ENCODE measurements at regions not wholly inside any gene's neighbourhood (a gene's known extent, or its start where the extent isn't known, plus 50 kb on each side); places are given as distances from the start of the nearest gene placed in this dataset.

DNA sequence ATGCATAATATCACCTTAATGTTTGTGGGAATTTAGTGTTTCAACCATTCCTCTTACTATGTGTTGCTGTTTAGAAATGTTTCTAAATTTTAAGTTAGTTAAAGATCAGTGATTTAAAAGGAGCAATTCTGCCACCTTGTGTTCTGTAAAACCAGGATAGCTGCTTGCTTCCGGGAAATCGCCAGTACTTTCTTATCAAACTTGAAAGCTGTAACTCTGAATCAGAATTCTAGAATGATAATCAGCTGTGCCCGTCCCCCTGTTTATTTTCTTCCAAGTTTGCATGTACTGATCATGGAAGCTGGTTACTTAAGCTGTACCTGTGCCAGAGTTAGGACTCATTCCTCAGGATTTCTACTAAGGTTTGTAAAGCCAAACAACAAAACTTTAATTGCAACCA lies 656.4 kb downstream of the LTN1 start:
- H3K9me3 ChIP-seq (ENCODE audit: low read depth, low read length, poor library complexity, severe bottlenecking): no peaks in the 10 kb centered on the region
- H3K27me3 ChIP-seq (replicated peaks; ENCODE audit: insufficient read depth, low read depth, low read length, poor library complexity): no peaks in the 10 kb centered on the region
- intact Hi-C loops (cut with micrococcal nuclease; ENCODE audit: unreplicated experiment): loop anchor here (2.0 to 10.0 kb wide), 4 partner anchors 286 to 1572 kb away; no protein-coding TSS in a partner anchor
- DNase-seq (ENCODE audit: low spot score): peak; percentile 47
- H3K4me3 ChIP-seq (ENCODE audit: low read depth, low read length, poor library complexity, severe bottlenecking): no peak overlapping the region
- peaks cover 3% of the 10 kb centered on the region for H3K4me1 ChIP-seq (ENCODE audit: insufficient read depth, low read length, poor library complexity, severe bottlenecking)
- no peak for TF ChIP-seq EZH2 (IDR thresholded peaks at IDR 0.05; ENCODE audit: borderline replicate concordance, low read depth, low read length, poor library complexity, severe bottlenecking)
- TF ChIP-seq, protein P1, sequence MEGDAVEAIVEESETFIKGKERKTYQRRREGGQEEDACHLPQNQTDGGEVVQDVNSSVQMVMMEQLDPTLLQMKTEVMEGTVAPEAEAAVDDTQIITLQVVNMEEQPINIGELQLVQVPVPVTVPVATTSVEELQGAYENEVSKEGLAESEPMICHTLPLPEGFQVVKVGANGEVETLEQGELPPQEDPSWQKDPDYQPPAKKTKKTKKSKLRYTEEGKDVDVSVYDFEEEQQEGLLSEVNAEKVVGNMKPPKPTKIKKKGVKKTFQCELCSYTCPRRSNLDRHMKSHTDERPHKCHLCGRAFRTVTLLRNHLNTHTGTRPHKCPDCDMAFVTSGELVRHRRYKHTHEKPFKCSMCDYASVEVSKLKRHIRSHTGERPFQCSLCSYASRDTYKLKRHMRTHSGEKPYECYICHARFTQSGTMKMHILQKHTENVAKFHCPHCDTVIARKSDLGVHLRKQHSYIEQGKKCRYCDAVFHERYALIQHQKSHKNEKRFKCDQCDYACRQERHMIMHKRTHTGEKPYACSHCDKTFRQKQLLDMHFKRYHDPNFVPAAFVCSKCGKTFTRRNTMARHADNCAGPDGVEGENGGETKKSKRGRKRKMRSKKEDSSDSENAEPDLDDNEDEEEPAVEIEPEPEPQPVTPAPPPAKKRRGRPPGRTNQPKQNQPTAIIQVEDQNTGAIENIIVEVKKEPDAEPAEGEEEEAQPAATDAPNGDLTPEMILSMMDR (conservative IDR thresholded peaks at IDR 0.05; ENCODE audit: low read depth, low read length): peak; percentile 57
- CTCF ChIA-PET: interaction anchor here (0.8 to 1.4 kb wide), 3 partner anchors 409 to 666 kb away, joined by 3 to 7 read pairs (median 5); no protein-coding TSS in a partner anchor
- POLR2A ChIA-PET (ENCODE audit: low non-redundant PET): interaction anchor here (0.6 kb wide), 1 partner anchor 422 kb away, joined by 7 read pairs; no protein-coding TSS in a partner anchor
- H3K27ac ChIP-seq (ENCODE audit: low read depth, low read length, poor library complexity, severe bottlenecking): no peak overlapping the region
- no TSS peak for BruUV-seq (replicated peaks)
- no peaks in the 10 kb centered on the region for H3K36me3 ChIP-seq (ENCODE audit: insufficient read depth, low read length, poor library complexity, severe bottlenecking)

DNA sequence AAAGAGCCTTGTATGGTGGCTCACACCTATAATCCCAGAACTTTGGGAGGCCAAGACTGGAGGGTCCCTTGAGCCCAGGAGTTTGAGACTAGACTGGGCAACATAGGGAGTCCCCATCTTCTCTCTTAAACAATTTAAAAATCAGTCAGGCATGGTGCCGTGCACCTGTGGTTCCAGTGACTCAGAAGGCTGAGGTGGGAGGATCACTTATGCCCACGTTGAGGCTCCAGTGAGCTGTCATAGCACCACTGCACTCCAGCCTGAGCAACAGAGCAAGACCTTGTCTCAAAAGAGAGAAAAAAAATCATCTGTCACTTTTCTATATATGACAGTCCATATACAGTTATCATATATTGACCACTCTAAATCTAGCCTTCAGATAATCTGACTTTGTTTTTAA lies 658.3 kb downstream of the LTN1 start:
- intact Hi-C loops (cut with micrococcal nuclease; ENCODE audit: unreplicated experiment): loop anchor here (2.0 to 10.0 kb wide), 2 partner anchors 576 to 1570 kb away; no protein-coding TSS in a partner anchor
- BruUV-seq (replicated peaks): no TSS peak
- no peaks in the 10 kb centered on the region for H3K27me3 ChIP-seq (replicated peaks; ENCODE audit: insufficient read depth, low read depth, low read length, poor library complexity)
- CTCF ChIA-PET: no interaction called here
- TF ChIP-seq, protein P1 (conservative IDR thresholded peaks at IDR 0.05; ENCODE audit: low read depth, low read length): no peak
- no peak for TF ChIP-seq EZH2 (IDR thresholded peaks at IDR 0.05; ENCODE audit: borderline replicate concordance, low read depth, low read length, poor library complexity, severe bottlenecking)
- DNase-seq (ENCODE audit: low spot score): no peak
- H3K36me3 ChIP-seq (ENCODE audit: insufficient read depth, low read length, poor library complexity, severe bottlenecking): no peaks in the 10 kb centered on the region
- no peaks in the 10 kb centered on the region for H3K4me1 ChIP-seq (ENCODE audit: insufficient read depth, low read length, poor library complexity, severe bottlenecking)
- H3K9me3 ChIP-seq (ENCODE audit: low read depth, low read length, poor library complexity, severe bottlenecking): no peaks in the 10 kb centered on the region
- H3K27ac ChIP-seq (ENCODE audit: low read depth, low read length, poor library complexity, severe bottlenecking): no peak overlapping the region
- no peak overlapping the region for H3K4me3 ChIP-seq (ENCODE audit: low read depth, low read length, poor library complexity, severe bottlenecking)
- POLR2A ChIA-PET (ENCODE audit: low non-redundant PET): no interaction called here

- POLR2A ChIA-PET (ENCODE audit: low non-redundant PET): no interaction called here
- TF ChIP-seq EZH2 (IDR thresholded peaks at IDR 0.05; ENCODE audit: borderline replicate concordance, low read depth, low read length, poor library complexity, severe bottlenecking): no peak
- TF ChIP-seq, protein P1 (conservative IDR thresholded peaks at IDR 0.05; ENCODE audit: low read depth, low read length): no peak
- no peaks in the 10 kb centered on the region for H3K36me3 ChIP-seq (ENCODE audit: insufficient read depth, low read length, poor library complexity, severe bottlenecking)
- CTCF ChIA-PET: no interaction called here
- no TSS peak for BruUV-seq (replicated peaks)
- intact Hi-C loops (cut with micrococcal nuclease; ENCODE audit: unreplicated experiment): loop anchor here (2.0 to 10.0 kb wide), 2 partner anchors 575 to 1569 kb away; no protein-coding TSS in a partner anchor
- H3K9me3 ChIP-seq (ENCODE audit: low read depth, low read length, poor library complexity, severe bottlenecking): no peaks in the 10 kb centered on the region
- no peak for DNase-seq (ENCODE audit: low spot score)
- no peak overlapping the region for H3K4me3 ChIP-seq (ENCODE audit: low read depth, low read length, poor library complexity, severe bottlenecking)
- H3K27ac ChIP-seq (ENCODE audit: low read depth, low read length, poor library complexity, severe bottlenecking): no peak overlapping the region
- H3K4me1 ChIP-seq (ENCODE audit: insufficient read depth, low read length, poor library complexity, severe bottlenecking): no peaks in the 10 kb centered on the region
- no peaks in the 10 kb centered on the region for H3K27me3 ChIP-seq (replicated peaks; ENCODE audit: insufficient read depth, low read depth, low read length, poor library complexity)
These were observed 659.0 kb downstream of the LTN1 start for GRCh38 chr21:28333578-28334075.

Measured in A673 (cell line).